HG02571 (cell line): ENCODE measurements at regions not wholly inside any gene's neighbourhood (a gene's known extent, or its start where the extent isn't known, plus 50 kb on each side); places are given as distances from the start of the nearest gene placed in this dataset.
"Not testable (repeated sequence)": the region's sequence is repeated elsewhere in the genome, so short reads cannot be mapped to it uniquely, and the experiment has no call there.

Source experiments
- ATAC-seq: cut with Tn5 transposase; IDR thresholded peaks from one replicate; pipeline ENCODE4 v1.9.1; 2021; ENCODE audit warnings: mild to moderate bottlenecking, moderate library complexity; ENCODE audit not compliant: unreplicated experiment

DNA sequence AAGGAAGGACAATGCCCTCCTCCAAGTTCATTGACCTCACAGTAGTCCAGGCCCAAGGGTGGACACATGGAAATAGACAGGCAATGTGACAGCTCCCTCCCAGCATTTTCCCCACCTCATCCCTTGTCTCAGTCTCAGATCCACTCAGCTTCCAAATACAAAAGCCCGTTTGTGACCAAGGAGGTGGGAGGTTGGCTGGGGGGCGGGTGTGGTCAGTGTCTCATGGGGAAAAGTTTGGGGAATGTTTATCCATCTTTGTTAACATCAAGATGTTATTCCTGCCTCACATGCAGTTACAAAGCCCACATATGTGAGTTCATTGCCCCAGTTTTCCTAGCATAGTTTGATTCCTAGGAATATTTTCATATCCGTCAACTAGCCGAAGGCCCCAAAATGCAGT, 338.5 kb upstream of the PPP2R3A start:
- ATAC-seq, result no peak

DNA sequence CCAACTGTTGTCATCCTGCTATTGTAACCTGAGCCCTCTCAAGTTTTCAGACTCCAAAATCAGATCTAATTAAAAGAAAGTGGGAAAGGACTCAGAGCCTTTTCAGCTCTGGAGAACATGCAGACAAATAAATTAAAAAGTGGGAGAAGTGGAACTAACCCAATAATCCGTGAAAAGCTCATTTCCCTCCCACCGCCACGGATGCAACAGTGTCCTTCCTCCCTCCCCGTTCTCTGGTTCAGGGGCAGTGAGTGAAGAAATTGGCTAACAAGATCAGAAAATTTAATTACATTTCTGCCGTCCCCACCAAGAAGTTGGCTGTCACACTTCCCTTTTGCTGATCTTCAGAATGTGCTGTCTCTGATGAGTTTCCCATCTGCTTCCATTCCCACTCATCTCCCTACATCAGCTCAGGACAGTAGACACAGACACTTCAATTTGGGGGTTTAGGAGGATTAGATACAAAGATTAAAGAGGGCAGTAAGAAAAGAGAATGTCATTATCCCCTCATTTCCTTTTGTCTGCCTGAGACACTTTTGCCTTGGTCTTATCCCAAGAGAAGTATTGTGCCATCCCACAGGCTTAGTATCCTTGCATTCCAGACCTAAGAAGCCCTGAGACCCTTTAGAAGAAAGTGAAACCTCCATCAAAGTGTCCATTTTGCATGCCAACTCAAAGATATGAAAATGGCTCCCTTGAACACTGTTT, 335.7 kb upstream of the PPP2R3A start:
- ATAC-seq, result no peak

DNA sequence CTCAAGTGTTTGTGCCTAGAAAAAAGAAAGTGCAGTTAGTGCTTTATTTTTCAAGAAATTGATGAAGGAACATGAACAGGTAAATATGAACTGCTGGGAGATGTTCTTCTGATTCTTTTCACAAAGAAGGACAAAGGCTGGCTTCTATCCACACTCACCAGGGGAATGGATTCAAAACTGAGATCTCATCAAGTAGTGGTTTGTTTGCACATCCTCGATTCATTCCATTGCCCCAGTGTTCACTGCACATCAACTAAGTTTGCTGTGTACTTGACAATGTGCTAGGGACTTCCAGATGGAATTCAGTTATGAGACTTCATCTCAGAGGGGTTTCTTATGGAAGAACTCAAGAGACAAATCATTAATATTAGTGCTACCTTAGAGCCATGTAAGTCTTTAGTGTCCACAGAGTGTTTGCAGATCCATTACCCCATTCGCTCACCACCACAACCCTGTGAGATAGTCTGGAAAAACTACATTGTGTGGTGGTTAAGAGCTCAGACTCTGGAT, 332.9 kb upstream of the PPP2R3A start:
- no peak for ATAC-seq

DNA sequence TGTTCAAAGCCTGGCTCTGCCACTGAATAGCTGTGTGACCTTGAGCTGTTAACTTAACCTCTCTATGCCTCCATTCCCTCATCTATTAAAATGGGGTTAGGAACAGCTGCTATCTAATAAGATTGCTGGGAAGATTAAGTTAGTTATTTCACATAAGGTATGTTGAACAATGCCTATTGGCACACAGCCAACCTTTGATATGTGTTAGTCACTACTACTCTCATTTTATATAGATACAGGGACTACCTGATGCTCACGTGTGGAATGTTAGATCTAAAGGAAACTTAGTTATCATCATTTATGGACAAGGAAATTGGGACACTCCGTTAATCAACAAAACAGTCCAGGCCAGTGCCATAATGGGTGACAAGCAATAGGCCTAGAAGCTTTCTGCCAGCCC, 332.4 kb upstream of the PPP2R3A start:
- no peak for ATAC-seq

DNA sequence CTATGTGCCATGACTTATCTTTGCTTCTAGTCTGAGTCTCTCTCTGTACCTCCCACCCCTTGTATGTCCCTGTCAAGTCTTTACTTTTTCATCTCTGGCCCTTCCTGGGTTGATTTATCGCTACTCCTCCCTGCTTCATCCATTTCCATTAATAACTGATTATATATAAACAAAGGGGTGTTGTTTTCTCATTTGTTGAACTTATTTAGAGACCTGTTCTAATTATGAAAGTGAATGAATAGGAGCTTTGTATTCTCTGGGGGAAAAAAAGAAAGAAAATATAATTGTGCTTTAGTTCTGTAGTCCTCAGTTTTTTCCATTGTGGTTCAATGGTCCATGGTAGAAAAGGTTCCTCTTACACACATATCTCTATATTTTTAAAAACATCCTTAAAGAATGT, 328.9 kb upstream of the PPP2R3A start:
- no peak for ATAC-seq

DNA sequence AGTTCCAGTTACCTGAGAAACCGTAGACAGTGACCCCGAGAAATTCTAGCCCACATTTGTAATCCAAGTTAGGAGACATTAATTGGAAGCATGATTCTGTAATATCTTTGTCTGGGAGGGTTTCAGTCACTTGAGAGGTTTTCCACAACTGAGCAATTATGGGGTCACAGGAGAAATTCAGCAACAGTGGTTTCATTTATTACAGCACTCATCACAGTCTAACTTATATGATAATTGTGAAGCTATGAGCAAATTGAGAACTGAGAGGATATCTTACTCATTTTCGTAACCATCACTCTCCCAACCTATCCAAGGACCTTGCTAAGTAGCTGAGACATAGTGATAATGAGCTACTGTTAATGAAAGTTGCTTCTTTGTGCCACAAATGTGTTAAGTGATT, 328.5 kb upstream of the PPP2R3A start:
- ATAC-seq, result no peak

DNA sequence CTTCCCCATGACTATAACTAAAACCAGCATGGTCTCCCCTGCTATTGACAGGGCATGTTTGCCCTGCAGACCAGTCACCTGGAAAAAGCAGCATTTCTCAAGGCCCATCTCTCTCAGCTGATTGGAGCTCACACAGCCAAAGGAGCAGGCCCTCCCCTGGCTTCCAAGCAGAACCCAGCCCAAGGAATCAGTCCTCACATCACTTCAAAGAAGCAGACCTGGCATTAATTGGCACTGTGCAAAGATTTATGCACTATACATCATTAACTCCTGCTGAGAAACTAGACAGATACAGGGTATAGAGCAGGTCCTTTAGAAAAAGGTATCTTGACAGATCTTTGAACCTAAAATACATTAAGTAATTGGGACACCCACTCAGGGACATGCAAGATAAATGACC, 323.8 kb upstream of the PPP2R3A start:
- no peak for ATAC-seq

DNA sequence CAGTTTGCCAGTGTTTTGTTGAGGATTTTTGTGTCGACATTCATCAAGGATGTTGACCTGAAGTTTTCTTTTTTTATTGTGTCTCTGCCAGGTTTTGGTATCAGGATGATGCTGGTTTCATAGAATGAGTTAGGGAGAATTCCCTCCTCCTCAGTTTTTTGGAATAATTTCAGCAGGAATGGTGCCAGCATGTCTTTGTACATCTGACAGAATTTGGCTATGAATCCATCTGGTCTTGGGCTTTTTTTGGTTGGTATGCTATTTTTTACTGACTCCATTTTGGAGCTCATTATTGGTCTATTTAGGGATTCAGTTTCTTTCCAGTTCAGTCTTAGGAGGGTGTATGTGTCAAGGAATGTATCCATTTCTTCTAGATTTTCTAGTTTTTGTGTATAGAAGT, 320.0 kb upstream of the PPP2R3A start:
- no peak for ATAC-seq

DNA sequence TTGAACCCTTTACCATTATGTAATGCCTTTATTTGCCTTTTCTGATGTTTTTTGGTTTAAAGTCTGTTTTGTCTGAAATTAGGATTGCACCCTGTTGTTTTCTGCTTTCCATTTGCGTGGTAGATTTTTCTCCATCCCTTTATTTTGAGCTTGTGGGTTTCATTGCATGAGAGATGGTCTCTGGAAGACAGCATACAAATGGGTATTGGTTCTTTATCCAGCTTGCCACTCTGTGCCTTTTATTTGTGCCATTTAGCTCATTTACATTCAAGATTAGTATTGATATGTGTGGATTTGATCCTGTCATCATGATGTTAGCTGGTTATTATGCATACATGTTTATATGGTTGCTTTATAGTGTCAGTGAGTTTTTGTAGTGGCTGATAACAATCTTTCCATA, 318.7 kb upstream of the PPP2R3A start:
- no peak for ATAC-seq

DNA sequence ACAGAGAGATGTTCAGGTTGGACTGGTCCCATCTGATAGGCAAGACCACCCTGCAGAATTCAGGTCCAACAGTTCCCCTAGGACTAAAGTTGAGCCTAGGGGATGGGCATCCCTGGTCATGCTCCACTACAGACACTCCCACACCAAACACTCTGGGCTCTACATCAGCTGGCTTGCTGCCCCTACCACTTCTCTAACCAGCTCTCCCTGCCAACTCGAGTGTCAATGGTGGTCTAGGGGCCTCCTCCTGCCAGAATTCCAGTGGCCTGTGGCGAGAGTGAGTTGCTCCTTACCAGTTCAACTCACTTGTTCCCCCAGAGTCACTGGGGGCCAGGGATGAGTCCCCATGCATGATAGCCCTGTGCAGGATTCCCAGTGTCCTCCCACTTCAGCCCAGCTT, 316.2 kb upstream of the PPP2R3A start:
- no peak for ATAC-seq

DNA sequence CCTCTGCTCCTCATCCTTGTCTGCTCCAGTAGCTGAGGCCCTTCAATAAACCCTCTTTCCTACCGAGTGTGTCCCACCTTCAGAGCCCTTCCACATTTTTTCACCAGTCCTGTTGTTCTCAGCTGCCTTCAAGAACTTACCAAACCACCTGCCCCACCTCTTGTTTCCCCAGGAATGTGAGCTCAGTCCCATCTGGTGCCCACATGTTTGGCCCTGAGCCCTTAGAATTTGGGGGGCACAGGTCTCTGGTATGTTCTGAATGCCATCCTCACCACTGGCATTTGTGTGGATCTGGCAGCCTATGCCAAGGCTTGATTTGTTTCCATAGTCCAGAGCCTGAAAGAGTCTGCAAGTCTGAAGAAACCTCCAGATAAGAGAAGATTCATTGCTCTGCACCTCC, 315.2 kb upstream of the PPP2R3A start:
- no peak for ATAC-seq

DNA sequence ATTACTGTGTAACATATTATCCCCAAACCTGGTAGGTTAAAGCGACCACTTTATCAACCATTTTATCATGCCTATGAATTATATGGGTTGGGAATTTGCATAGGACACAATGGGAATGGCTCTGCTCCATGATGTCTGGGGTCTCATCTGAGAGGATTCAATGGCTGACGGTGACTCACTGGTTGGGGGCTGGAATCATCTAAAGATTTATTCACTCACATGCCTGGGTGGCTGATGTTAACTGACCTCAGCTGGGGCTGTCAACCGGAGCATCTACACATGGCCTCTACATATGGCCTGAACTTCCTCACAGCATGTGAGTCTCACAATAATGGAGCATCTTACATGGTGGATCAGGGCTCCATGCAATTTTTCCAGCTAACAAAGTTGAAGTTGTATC, 313.1 kb upstream of the PPP2R3A start:
- ATAC-seq, result no peak

DNA sequence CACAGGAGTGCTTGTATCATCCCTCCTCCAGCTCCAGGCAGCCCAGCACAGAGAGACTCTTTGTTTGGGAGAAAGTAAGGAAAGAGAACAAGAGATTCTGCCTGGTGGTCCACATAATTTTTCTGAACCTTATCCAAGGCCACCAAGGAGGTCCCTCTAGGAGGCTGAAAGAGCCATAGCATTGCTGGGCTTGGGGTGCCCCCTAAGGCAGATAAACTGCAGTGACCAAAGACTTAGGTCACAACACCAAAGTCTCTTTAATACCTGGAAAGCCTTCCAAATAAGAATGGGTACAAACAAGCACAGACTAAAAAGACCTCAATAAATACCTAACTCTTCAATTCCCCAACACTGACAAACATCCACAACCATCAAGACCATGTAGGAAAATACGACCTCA, 310.2 kb upstream of the PPP2R3A start:
- ATAC-seq, result no peak

DNA sequence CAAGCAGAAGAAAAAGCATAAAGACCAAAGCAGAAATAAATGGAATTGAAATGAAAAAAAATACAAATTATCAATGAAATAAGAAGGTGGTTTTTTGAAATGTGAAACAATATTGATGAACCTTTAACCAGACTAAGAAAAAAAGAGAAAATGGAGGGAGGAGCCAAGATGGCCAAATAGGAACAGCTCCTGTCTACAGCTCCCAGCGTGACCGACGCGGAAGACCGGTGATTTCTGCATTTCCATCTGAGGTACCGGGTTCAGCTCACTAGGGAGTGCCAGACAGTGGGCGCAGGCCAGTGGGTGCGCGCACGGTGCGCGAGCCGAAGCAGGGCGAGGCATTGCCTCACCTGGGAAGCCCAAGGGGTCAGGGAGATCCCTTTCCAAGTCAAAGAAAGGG, 307.1 kb upstream of the PPP2R3A start:
- ATAC-seq, result not testable (repeated sequence)

DNA sequence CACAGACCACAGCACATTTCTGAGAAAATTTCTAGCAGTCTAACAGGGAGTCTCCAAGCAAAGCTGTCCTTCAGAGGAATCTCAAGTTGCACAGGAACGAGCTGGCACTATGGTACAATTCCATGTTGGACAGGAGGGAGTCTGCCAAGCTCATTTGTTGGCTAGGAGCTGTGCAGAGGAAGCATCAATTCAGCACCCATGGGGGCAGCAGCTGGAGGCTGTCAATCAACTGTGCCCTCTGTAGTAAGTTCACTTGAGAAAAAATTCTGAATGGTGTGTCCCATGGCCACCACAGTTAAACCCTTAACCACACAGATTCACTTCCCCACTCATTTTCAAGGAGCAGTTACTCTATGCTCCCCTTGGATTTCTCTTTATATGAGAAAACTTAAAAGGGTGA, 298.5 kb upstream of the PPP2R3A start:
- ATAC-seq, result no peak

DNA sequence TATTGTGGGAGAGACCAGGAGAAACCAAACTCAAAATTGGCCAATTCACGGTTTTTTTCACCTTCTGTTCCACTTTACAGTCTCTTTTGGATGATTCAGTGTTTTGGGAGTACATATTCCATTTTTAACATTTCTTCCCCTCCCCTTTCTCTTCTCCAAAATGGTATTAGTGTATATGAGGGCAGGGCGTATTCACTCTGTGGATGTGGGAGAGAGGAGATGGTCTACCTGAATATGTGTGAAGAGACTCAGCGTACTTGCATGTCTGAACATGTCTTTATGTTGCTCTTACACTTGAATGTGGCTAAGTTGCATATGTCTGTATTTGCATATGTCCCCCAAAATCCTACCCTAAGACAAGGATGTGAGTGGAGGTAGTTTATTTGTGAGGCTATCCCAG, 291.0 kb upstream of the PPP2R3A start:
- no peak for ATAC-seq

DNA sequence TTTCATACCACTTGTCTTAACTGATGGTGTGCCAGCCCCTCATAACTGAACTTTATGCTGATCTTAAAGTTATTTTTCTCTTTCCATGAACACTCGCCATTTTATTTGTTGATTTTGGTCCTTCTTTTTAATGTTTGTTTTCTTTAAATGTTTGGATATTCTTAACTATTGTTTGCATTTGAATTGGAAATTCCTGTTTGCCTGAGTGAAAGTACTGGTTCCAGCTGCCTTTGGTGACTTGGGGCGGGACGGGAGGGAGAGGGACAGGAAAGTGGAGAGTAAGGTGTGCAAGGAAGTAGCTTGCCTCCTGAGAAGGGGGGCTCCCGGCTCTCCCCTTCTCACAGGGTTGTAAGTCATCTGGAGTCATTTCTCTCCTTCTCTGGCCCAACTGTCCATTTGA, 287.1 kb upstream of the PPP2R3A start:
- ATAC-seq, result no peak

DNA sequence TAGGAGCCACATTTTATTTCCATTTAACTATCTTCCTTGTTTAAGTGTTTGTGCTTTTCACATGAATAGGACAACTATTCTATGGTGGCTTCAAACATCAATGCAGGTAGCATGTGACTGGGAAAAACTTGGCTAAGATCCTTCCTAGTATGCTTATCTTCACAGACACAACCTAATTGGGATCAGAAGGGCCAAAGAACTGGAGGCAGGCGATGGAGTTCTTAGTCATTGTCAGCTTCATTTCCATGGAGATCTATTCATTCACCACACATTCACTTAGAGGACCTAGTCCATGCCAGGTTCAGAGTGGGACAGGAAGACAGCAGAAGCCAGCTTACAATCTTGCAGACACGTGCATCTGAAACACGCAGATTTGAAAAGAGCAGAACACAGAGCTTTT, 277.5 kb upstream of the PPP2R3A start:
- no peak for ATAC-seq

DNA sequence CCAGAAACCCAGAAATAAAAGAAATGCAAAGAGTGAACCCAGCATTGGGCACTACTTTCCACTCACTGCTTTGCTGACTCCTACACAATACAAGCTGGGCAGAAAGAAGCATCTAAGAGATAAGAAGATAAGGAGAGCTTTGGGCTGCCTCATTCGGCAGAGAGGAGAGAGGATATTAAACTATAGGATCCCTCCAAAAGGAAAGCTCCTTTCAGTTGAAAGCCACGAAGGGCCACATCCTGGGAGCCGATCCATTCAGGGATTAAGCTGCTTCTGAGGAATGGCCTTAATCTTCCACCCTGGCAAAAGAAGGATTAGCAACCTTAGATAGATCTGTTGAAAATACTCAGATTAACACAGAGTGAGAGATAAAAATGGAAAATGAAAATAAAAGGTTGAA, 274.9 kb upstream of the PPP2R3A start:
- no peak for ATAC-seq

DNA sequence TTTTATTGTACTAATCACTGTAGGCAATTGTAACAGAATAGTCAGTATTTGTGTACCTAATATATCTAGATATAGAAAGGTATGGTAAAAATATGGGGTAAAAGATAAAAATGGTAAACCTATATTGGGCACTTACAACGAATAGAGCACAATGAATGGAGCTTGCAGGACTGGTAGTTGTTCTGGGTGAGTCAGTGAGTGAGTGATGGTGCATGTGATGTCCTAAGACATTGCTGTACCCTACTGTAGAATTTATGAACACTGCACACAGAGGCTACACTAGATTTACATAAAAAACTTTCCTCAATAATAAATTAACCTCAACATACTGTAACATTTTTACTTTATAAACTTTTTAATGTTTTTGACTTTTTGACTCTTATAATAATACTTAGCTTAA, 274.3 kb upstream of the PPP2R3A start:
- ATAC-seq, result no peak

DNA sequence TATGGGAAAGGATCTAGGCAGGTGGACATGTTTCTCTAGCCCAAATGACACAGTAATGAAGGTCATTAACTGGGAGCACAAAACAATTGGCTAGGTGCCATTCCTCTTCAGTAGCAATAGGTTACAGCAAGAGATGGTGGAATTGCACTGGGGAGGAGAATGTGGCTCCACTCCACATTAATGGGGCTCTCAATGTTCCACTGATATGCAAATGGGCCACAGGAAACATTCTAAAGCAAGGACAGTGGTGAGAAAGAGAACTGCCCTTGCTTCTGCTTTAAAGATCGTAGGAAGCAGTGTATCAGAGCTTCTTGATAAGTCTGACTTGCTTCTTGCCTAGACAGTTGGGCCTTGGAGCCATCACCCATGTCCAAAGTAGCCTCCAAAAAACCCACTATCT, 271.4 kb upstream of the PPP2R3A start:
- no peak for ATAC-seq

DNA sequence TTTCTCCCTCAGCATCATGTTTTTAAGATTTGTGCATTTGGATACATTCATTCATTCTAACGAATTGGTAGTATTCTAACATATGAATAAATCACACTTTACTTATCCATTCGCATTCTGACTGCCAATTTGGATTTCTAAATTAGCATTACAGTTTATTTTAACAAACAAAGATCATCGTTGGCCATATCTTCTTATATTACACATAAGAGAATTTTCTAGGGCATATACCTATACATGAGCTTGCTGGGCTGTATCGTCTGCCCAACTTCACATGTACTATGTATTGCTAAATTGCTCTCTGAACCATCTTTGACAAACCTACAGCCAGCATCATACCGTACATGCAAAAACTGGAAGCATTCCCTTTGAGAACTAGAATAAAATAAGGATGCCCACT, 265.8 kb upstream of the PPP2R3A start:
- ATAC-seq, result no peak

DNA sequence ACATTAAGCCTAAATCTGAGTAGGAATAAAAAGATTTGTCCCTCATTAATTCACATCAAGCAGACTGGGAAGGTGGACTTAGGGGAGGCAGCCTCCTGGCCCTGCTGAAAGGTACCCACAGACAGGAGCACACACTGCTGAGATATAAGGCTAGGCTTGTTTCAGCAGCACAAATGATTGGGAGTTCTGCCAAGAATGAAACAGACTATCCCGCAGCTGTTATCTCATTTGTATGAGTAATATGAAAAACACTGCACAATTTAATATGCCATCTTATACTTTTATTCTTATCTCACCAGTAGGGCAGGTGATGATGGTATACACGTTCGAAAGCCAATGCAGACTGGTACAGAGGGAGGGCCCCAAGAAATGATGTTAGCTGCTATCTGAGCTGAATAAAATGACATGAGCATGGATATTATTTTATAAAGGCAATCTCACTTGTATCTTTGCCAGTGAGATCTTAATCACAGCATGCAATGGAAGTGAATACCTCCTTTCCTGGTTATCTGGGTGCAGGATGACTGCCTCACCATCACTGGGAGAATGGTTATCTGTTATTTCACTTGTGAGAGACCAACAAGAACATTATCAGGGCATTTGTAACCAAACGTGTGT, 258.7 kb upstream of the PPP2R3A start:
- ATAC-seq, result no peak
